K562 (cell line): ENCODE measurements at regions not wholly inside any gene's neighbourhood (a gene's known extent, or its start where the extent isn't known, plus 50 kb on each side); places are given as distances from the start of the nearest gene placed in this dataset.

Source experiments
- ATAC-seq: fragments of 200-7000 bp; cut with Tn5 transposase; 3 replicates; pipeline ENCODE4 v1.9.1; 2020; ENCODE audit warnings: moderate library complexity
- BruUV-seq: library from RNA; stranded (reverse); fragments of 400-500 nt; replicated peaks from 2 replicates; lab custom pipeline; 2021; lab: Mats Ljungman, UMichigan
- CTCF ChIA-PET: fragments of 300-600 bp; formaldehyde crosslinking; extraction: SDS; loops from one replicate; lab custom pipeline; 2021; ENCODE audit warnings: low intra/inter-chr PET ratio; lab: Yijun Ruan, JAX
- POLR2A ChIA-PET: fragments of 300-600, 350-650 bp; sonication (Branson Sonifier 250); formaldehyde crosslinking; extraction: SDS; loops from one replicate; lab custom pipeline; 2021; ENCODE audit warnings: antibody characterized with exemption, inconsistent platforms; lab: Yijun Ruan, JAX
- DNase-seq, 4 experiments: peaks; one replicate each; pipeline versions ENCODE4 v3.0.0 to v3.0.0-alpha.2; 2011 to 2018; ENCODE audit warnings: low spot score in 3 of 4, mixed read lengths in 3 of 4; ENCODE audit errors: extremely low read depth in 1 of 4
- FAIRE-seq: peaks from 2 replicates; lab custom pipeline; 2011; peaks lifted over from hg19 to GRCh38; lab: Jason Lieb, UNC
- H2AFZ ChIP-seq: 2 replicates; pipeline ENCODE4 v1.6.0; 2011; ENCODE audit warnings: low read depth, low read length, control low read depth, inconsistent platforms
- H3K27ac ChIP-seq: fragments of 200-600 bp; 3 replicates; pipeline ENCODE4 v1.8.0; 2011; ENCODE audit warnings: low read depth, mild to moderate bottlenecking, control low read depth, inconsistent platforms, low read length, moderate library complexity, mixed read lengths; ENCODE audit errors: extremely low read depth
- H3K27me3 ChIP-seq, 2 experiments: fragments of 300-600 bp in 1 of 2; 2 replicates in 1 of 2; 3 replicates in 1 of 2; pipeline versions ENCODE4 v1.6.0 to v1.8.0; 2011; ENCODE audit warnings: inconsistent platforms in 2 of 2, low read length in 2 of 2, mild to moderate bottlenecking in 1 of 2, mixed read lengths in 1 of 2, moderate library complexity in 1 of 2; ENCODE audit not compliant: control insufficient read depth in 2 of 2, insufficient read depth in 2 of 2
- H3K36me3 ChIP-seq: fragments of 300-600 bp; 3 replicates; pipeline ENCODE4 v1.8.0; 2011; ENCODE audit warnings: mild to moderate bottlenecking, low read length, inconsistent platforms; ENCODE audit not compliant: control insufficient read depth, insufficient read depth
- H3K4me1 ChIP-seq, 2 experiments: fragments of 200-600 bp in 1 of 2; replicated peaks in 1 of 2; 2 replicates in 1 of 2; 3 replicates in 1 of 2; pipeline versions ENCODE4 v1.5.1 to v1.8.0; 2011; ENCODE audit warnings: inconsistent platforms in 2 of 2, low read length in 2 of 2, mild to moderate bottlenecking in 1 of 2, mixed read lengths in 1 of 2, moderate library complexity in 1 of 2; ENCODE audit not compliant: control insufficient read depth in 2 of 2, insufficient read depth in 2 of 2
- H3K4me2 ChIP-seq: 2 replicates; pipeline ENCODE4 v1.6.1; 2011; ENCODE audit warnings: low read length, control low read depth, inconsistent platforms, mixed read lengths; ENCODE audit not compliant: insufficient read depth
- H3K4me3 ChIP-seq: fragments of 200-600 bp; sonication (generic), shearing (Covaris generic); 2 replicates; pipeline ENCODE4 v1.5.1; 2016; ENCODE audit warnings: control low read depth, inconsistent platforms
- H3K79me2 ChIP-seq: fragments of 200-600 bp; 3 replicates; pipeline ENCODE4 v1.8.0; 2011; ENCODE audit warnings: low read length, inconsistent platforms; ENCODE audit not compliant: control insufficient read depth, insufficient read depth
- H3K9ac ChIP-seq, 2 experiments: 2 replicates each; pipeline versions ENCODE4 v1.6.0 to v1.6.1; 2011; ENCODE audit warnings: low read depth in 2 of 2, low read length in 2 of 2, control low read depth in 1 of 2, inconsistent platforms in 1 of 2, mild to moderate bottlenecking in 1 of 2, mixed read lengths in 1 of 2; ENCODE audit not compliant: insufficient read depth in 1 of 2
- H3K9me1 ChIP-seq: one replicate; pipeline ENCODE4 v1.6.0; 2011; ENCODE audit warnings: inconsistent platforms, mild to moderate bottlenecking, low read length, moderate library complexity; ENCODE audit not compliant: control insufficient read depth, insufficient read depth
- H3K9me3 ChIP-seq: replicated peaks from 2 replicates; pipeline ENCODE4 v1.5.1; 2011; ENCODE audit warnings: low read depth, low read length, inconsistent platforms; ENCODE audit not compliant: control insufficient read depth, insufficient read depth
- H4K20me1 ChIP-seq: replicated peaks from 2 replicates; pipeline ENCODE4 v1.6.1; 2011; ENCODE audit warnings: low read length, inconsistent platforms, mixed read lengths; ENCODE audit not compliant: control insufficient read depth, insufficient read depth
- CCNT2 ChIP-seq: IDR thresholded peaks from 2 replicates; pipeline ENCODE4 v1.6.1; 2011; ENCODE audit warnings: borderline replicate concordance, low read depth, mild to moderate bottlenecking, moderate library complexity, mixed read lengths, low read length; ENCODE audit not compliant: insufficient read length; ENCODE audit errors: extremely low read depth
- HDAC3 ChIP-seq: fragments of 450-650 bp; IDR thresholded peaks from 2 replicates; pipeline ENCODE4 v1.6.1; 2018; ENCODE audit warnings: borderline replicate concordance, mild to moderate bottlenecking, moderate library complexity; ENCODE audit not compliant: partially characterized antibody
- HMG20B ChIP-seq: fragments of 250-450 bp; sonication (Bioruptor Pico); IDR thresholded peaks from 2 replicates; pipeline ENCODE4 v1.5.0; 2021; ENCODE audit warnings: mild to moderate bottlenecking
- MCM2 ChIP-seq: fragments of 450-650 bp; IDR thresholded peaks from 2 replicates; pipeline ENCODE4 v1.6.1; 2017; ENCODE audit warnings: low read depth, mild to moderate bottlenecking
- RBM22 ChIP-seq: fragments of 200-400 bp; formaldehyde crosslinking; IDR thresholded peaks from 2 replicates; pipeline ENCODE4 v1.6.1; 2018; ENCODE audit warnings: low read length, low read depth; ENCODE audit not compliant: poor library complexity, severe bottlenecking
- SNIP1 ChIP-seq: fragments of 450-650 bp; IDR thresholded peaks from 2 replicates; pipeline ENCODE4 v1.7.1; 2017; ENCODE audit warnings: low read depth, mild to moderate bottlenecking
- STAG1 ChIP-seq: sonication (generic); formaldehyde crosslinking; IDR thresholded peaks from 2 replicates; pipeline ENCODE4 v1.5.0; 2020; ENCODE audit warnings: missing genetic modification reagents, borderline replicate concordance
- ZNF212 ChIP-seq: fragments of 450-650 bp; formaldehyde crosslinking; IDR thresholded peaks from 2 replicates; pipeline ENCODE4 v1.4.0; 2020; ENCODE audit warnings: mild to moderate bottlenecking
- ZNF253 ChIP-seq: fragments of 250-450 bp; sonication (Bioruptor Pico); conservative IDR thresholded peaks from 2 replicates; pipeline ENCODE4 v1.6.1; 2021; ENCODE audit warnings: mild to moderate bottlenecking
- ZNF696 ChIP-seq: fragments of 250-450 bp; sonication (Bioruptor Pico); conservative IDR thresholded peaks from 2 replicates; pipeline ENCODE4 v1.4.0; 2020; ENCODE audit warnings: mild to moderate bottlenecking, moderate library complexity
- WGBS: fragments of 100-300 bp; shearing (Covaris generic); methylation state at CpG from one replicate; pipeline ENCODE4 v1.1.6; 2016; ENCODE audit warnings: low coverage, mixed read lengths; ENCODE audit not compliant: insufficient coverage; ENCODE audit errors: missing lambda C conversion rate; 5-methylcytosine and 5-hydroxymethylcytosine counted together
- in situ Hi-C: fragments of 300-500 bp; cut with MboI; formaldehyde crosslinking; loops from 4 replicates; pipeline ENCODE4 v1.15.0; 2018; ENCODE audit warnings: inconsistent platforms, mixed read lengths
- intact Hi-C: fragments of 100-400 bp; cut with micrococcal nuclease; formaldehyde crosslinking; loops from 2 replicates; pipeline ENCODE4 v1.14.2; 2022
- TF ChIP-seq, protein P1 (sequence below): fragments of 450-650 bp; IDR thresholded peaks from 2 replicates; pipeline ENCODE4 v1.6.1; 2016; ENCODE audit warnings: antibody characterized with exemption
- TF ChIP-seq, protein P2 (sequence below): sonication (generic); formaldehyde crosslinking; IDR thresholded peaks from 2 replicates; pipeline ENCODE4 v1.8.0; 2022; ENCODE audit warnings: mild to moderate bottlenecking, missing genetic modification reagents
- TF ChIP-seq, protein P3 (sequence below): IDR thresholded peaks from 2 replicates; pipeline ENCODE4 v1.6.1; 2011; ENCODE audit warnings: borderline replicate concordance, low read depth, mild to moderate bottlenecking, moderate library complexity, low read length; ENCODE audit not compliant: insufficient read depth, poor library complexity, severe bottlenecking

DNA sequence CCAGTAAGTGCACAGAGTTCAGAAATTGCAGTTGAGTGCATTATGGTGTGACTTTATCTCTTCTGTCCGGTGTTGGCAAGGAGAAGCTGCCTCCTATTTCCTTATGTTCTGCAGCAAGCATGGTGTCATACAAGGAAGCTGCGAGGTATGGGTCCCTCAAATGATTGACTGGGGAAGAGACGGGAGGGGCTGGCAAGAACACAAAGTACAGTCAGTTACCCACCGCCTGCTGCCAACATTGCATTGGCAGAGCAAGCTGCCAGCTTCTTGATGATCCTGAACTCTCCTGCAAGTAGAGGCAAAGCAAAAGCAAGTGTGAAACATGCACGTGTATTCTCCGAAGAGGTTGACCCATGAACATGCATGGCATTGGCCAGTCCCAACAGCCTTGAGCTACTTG lies 1013.6 kb downstream of the UQCRFS1 start:
- BruUV-seq, result no TSS peak

More for the DNA sequence above, 1013.6 kb downstream of the UQCRFS1 start:
- no peak for FAIRE-seq
- no peak for ATAC-seq
- Histone ChIP-seq H3K9me3 (no peaks in the 10 kb centered on the region), H3K79me2 (no peaks in the 10 kb centered on the region), H3K4me2 (no peak overlapping the region), H3K27me3 (no peaks in the 10 kb centered on the region), H3K4me3 (no peak overlapping the region), H3K4me1 (no peaks in the 10 kb centered on the region), H3K36me3 (no peaks in the 10 kb centered on the region), H3K9ac (no peak overlapping the region), H4K20me1 (no peaks in the 10 kb centered on the region; the same call in 1 of the 2 replicates), H2AFZ (no peak overlapping the region), H3K9me1 (no peaks in the 10 kb centered on the region), H3K27ac (no peak overlapping the region)
- POLR2A ChIA-PET, result interaction anchor here (0.7 kb wide), 1 partner anchor 639 kb away, joined by 3 read pairs; no protein-coding TSS in a partner anchor
- in situ Hi-C loops, result no loop called here
- DNase-seq, result no peak
- WGBS, result 0% methylated on average over 6 of the region's 6 CpGs
- CTCF ChIA-PET, result no interaction called here
- intact Hi-C loops, result no loop called here
- TF ChIP-seq RBM22 (no peak), ZNF253 (CRISPR knock-in tag) (no peak), CCNT2 (no peak), ZNF696 (CRISPR knock-in tag) (no peak), ZNF212 (CRISPR knock-in tag) (no peak), SNIP1 (no peak), MCM2 (no peak), HMG20B (CRISPR knock-in tag) (no peak), STAG1 (CRISPR knock-in tag) (no peak), HDAC3 (no peak)
- TF ChIP-seq, protein P1, sequence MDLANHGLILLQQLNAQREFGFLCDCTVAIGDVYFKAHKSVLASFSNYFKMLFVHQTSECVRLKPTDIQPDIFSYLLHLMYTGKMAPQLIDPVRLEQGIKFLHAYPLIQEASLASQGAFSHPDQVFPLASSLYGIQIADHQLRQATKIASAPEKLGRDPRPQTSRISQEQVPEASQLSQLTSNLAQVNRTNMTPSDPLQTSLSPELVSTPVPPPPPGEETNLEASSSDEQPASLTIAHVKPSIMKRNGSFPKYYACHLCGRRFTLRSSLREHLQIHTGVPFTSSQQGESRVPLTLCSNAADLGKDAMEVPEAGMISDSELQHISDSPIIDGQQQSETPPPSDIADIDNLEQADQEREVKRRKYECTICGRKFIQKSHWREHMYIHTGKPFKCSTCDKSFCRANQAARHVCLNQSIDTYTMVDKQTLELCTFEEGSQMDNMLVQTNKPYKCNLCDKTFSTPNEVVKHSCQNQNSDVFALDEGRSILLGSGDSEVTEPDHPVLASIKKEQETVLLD, result no peak
- TF ChIP-seq, protein P2, sequence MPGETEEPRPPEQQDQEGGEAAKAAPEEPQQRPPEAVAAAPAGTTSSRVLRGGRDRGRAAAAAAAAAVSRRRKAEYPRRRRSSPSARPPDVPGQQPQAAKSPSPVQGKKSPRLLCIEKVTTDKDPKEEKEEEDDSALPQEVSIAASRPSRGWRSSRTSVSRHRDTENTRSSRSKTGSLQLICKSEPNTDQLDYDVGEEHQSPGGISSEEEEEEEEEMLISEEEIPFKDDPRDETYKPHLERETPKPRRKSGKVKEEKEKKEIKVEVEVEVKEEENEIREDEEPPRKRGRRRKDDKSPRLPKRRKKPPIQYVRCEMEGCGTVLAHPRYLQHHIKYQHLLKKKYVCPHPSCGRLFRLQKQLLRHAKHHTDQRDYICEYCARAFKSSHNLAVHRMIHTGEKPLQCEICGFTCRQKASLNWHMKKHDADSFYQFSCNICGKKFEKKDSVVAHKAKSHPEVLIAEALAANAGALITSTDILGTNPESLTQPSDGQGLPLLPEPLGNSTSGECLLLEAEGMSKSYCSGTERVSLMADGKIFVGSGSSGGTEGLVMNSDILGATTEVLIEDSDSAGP (CRISPR knock-in tag), result no peak
- TF ChIP-seq, protein P3, sequence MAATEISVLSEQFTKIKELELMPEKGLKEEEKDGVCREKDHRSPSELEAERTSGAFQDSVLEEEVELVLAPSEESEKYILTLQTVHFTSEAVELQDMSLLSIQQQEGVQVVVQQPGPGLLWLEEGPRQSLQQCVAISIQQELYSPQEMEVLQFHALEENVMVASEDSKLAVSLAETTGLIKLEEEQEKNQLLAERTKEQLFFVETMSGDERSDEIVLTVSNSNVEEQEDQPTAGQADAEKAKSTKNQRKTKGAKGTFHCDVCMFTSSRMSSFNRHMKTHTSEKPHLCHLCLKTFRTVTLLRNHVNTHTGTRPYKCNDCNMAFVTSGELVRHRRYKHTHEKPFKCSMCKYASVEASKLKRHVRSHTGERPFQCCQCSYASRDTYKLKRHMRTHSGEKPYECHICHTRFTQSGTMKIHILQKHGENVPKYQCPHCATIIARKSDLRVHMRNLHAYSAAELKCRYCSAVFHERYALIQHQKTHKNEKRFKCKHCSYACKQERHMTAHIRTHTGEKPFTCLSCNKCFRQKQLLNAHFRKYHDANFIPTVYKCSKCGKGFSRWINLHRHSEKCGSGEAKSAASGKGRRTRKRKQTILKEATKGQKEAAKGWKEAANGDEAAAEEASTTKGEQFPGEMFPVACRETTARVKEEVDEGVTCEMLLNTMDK, result no peak
